HG02642 (cell line): ENCODE measurements at regions not wholly inside any gene's neighbourhood (a gene's known extent, or its start where the extent isn't known, plus 50 kb on each side); places are given as distances from the start of the nearest gene placed in this dataset.
"Not testable (repeated sequence)": the region's sequence is repeated elsewhere in the genome, so short reads cannot be mapped to it uniquely, and the experiment has no call there.

Source experiments
- ATAC-seq: cut with Tn5 transposase; IDR thresholded peaks from one replicate; pipeline ENCODE4 v1.9.1; 2021; ENCODE audit warnings: mild to moderate bottlenecking; ENCODE audit not compliant: unreplicated experiment, poor library complexity

DNA sequence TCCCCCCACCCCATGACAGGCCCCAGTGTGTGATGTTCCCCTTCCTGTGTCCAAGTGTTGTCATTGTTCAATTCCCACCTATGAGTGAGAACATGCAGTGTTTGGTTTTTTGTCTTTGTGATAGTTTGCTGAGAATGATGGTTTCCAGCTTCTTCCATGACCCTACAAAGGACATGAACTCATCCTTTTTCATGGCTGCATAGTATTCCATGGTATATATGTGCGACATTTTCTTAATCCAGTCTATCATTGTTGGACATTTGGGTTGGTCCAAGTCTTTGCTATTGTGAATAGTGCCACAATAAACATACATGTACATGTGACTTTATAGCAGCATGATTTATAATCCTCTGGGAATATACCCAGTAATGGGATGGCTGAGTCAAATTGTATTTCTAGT is 927.9 kb downstream of the PLA2G4A start:
- ATAC-seq: not testable (repeated sequence)

DNA sequence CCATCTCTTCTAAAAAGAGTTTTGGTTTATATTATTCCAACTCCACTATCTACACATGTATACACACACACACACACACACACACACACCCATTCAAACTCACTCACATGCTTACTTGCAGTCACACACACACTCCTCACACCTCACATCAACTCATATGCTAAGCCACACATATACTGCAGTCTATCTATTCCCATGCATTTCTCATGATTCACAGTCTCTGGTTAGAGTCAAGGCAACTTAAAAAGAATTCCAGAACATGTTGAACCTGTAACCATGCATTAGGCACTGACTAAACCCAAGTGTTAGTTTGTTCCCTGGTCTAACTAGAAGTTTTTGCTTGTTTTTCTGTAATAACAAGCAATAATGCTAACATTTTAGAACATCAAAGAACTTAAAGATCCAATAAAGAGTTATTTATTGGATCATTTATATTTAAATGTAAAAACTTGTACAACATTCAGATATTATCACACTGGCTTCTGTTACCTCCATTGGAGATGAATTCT is 931.1 kb downstream of the PLA2G4A start:
- no peak for ATAC-seq

DNA sequence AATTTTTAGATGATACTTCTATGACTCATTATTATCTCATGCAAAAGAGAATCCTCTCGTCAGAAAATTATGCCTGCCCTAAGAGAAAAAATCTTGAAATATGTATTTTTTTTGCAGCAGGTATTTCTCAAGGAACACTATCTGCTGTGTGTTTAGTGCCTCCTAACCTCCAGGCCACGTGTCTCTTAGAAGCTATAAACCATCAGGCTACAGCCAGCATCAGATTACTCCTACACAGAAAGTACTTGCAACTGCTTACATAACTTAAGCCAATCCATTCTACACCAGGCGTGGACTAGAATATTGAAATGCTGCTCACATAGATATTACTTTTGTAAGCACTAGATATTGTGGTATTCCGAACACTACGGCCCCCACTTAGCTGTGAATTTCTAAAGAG is 933.4 kb downstream of the PLA2G4A start:
- ATAC-seq: no peak

DNA sequence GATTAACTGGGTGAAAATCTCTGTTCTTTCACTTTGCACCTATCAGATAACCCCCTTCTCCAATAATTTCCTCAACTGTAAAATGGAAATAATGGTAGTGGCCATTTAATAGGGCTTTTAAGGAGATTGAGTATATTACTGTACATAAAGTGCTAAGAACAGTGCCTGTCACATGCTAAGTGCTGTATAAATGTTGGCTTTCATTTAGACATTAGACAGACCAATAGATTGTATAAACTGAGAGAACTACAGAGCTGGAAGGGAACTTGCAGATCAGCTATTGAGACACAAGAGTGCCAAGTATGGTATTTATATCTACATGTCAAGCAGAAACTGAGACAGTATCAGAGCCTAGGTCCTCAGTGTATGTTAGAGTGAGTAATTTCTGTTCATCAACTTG is 934.7 kb downstream of the PLA2G4A start:
- no peak for ATAC-seq

DNA sequence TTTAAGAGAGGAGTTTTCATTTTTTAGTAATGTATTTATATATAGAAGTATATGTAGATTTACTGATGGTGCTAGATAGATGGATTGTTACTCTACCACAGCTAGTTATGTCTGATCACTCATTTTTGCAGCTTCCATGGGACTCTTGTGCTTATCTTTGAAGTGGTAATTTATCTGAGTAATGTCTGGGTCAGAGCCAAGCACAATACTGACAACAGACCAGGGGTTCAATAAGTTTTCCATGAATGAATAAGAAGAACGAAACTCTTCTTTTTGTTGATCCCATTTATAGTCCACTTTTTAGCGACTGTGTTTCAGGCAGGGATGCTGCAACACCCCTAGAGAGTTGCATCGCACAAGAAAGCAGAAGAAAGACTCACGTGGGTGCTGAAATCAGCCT is 935.2 kb downstream of the PLA2G4A start:
- ATAC-seq: no peak

DNA sequence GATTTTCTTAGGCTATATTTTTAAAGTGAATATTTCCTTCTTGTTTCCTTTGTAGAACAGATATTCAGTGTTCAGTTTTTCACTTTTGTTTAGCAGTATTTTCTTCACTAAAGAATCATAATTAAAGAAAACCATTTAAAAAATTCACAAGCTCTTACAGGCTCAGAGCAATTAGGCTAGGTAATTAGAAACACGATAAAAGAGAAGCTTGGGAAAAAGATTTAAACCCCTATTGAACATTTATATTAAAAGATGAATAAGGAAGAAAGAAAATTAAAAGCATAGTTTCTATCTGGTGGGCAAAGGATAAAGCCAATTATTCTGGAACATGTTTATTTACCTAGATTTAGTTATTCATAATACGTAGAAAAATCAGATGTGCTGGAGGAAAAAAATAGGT is 942.6 kb downstream of the PLA2G4A start:
- ATAC-seq: no peak

DNA sequence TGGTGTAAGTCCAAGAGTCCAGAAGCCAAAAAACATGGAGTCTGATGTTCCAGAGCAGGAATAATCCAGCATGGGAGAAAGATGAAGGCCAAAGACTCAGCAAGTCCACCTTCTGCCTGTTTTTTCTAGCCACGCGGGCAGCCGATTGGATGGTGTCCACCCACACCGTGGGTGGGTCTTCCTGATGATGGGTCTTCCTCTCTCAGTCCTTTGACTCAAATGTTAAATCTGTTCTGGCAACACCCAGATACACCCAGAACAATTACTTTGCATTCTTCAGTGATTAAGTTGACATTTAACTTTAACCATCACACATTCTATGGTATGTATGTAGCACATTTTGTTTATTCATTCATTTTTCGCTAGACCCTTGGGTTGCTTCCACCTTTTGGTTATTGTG is 944.4 kb downstream of the PLA2G4A start:
- ATAC-seq: no peak

DNA sequence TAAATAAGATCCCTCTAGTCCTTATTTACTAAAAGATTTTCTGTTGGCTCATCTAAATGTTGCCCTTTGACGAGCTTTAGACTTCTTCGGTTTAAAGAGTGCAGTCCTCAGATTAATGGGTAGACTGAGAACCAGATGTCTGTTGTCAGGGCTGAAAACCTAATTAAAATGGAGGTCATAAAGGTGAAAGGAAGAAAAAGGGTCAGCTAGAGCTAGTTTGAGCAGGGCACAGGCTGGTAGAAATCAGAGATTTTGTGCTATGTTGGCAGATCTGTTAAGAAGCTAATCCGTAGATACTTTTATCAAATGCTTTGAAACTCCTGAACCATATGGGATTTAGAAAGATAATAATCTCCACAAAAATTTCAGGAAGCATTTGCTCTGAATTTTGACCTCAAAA is 959.0 kb downstream of the PLA2G4A start:
- no peak for ATAC-seq

DNA sequence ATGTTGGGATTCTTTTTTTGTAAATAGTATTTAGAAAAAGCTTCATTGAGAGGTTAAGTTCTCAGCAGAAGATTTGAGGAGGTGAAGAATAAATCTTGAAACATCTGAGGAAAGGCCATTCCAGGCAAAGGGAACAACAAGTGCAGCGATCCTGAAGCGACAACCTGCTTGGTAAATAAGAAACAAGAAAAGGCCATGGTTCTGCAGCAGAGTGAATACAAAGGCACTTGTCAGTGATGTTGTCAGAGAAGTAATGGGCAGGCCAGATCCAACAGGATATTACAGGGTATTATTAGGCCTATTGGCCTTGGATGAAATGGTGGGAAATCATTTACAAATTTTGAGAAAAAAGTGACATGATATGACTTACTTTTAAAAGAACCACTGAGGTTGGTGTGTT is 960.0 kb downstream of the PLA2G4A start:
- ATAC-seq: no peak

DNA sequence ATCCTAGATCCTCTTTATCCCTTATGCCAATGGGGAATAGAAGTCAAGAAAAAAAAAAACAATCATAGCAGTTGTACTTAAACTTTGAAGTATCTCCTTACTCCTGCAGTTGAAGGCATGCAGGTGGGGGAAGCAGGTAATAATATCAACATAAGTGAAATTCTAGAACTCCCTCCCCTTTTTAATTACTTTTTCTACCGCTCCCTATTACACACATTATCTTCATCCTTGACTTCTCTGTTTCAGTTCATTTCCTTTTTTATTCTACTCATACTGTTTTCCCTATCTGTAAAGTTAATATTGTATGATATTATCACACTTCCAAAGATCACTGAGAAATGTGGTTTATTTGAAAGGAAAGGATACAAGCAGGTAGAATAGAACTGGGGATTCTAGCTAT is 962.0 kb downstream of the PLA2G4A start:
- no peak for ATAC-seq

DNA sequence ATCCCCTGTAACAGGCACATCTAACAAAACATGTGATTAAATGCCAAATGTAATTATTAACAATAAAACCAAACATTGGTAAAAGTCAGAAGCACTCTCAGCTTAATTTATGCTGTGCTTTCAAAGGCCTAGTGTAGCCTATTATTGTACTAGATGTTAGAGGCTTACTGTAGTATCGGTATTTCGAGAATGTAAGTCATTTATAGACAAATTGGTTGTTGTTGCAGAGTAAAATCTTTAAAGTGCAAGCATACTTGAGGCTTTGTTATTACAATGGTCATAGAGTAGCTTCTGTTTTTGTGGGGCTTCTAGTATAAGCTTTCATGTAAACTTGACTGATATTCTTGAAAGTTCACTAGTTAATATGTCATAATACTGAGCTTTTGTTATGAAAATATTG is 965.8 kb downstream of the PLA2G4A start:
- no peak for ATAC-seq

DNA sequence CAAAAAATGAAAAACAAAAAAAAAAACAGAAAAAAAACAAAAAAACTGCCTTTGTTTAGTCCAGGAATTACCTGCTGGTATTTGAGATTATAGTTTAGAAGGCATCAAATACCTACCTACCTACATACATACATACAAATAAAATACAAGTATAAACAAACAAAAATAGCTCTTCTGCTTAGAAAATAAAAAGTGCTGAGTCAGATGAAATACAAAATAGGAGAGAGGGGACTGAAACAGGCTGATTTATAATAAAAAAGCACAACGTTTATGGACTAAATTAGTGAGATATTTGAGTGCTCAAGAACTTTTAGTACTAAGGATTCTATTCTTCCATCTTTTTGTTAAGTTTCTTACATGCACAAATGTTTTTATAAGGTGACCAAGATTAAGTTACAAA is 980.8 kb downstream of the PLA2G4A start:
- ATAC-seq: no peak

DNA sequence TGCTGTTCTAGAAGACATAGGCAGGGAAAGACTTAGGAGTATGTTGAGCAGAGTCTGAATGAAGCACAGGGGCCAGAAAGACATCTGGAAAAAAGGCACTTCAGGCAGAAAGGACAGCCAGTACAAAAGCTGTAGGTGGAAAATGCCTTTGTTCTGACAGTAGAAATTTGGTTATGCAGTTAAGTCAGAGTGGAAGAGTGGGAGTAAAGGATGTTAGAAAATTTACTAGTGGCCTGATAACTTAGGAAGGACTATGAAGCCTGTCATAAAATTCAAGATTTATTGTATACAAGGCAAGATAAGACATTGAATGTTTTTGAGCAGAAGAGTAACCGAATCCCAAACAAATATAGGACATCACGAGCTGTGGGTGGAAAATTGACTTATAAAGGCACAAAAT is 987.9 kb downstream of the PLA2G4A start:
- ATAC-seq: no peak

DNA sequence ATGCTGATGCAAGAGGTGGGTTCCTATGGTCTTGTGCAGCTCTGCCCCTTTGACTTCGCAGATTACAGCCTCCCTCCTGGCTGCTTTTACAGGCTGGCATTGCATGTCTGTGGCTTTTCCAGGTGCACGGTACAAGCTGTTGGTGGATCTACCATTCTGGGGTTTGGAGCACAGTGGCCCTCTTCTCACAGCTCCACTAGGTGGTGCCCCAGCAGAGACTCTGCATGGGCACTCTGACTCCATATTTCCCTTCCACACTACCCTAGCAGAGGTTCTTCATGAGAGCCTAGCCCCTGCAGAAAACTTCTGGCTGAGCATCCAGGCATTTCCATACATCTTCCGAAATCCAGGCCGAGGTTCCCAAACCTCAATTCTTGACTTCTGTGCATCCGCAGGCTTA is 989.0 kb downstream of the PLA2G4A start:
- no peak for ATAC-seq

DNA sequence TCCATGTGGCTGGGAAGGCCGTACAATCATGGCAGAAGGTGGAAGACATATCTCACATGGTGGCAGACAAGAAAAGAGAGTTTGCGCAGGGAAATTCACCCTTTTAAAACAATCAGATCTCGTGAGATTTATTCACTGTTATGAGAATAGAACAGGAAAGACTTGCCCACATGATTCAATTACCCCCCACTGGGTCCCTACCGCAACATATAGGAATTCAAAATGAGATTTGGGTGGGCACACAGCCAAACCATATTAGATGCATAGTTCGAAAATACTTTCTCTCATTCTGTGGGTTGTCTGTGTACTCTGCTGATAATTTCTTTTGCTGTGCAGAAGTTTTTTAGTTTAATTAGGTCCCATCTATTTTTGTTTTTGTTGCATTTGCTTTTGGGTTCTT is 990.3 kb downstream of the PLA2G4A start:
- ATAC-seq: no peak

DNA sequence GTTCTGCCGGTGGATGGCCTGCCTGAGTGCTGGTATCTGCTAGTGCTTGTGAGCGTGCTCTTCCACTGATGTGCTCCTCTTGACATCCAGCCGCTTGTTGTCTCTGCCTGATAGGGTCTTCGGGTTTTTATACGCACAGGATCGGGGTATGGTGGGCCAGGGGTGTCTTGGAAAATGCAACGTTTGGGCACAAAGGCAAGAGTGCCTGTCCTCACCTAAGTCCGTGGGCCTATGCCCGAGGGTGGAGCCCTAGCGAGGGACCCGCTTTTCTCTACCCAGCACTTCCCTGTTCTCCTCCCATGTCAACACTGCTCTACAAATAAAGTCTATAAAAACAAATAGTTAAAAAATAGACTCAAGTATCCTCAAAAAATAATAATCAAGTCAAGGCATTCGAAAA is 1007.8 kb downstream of the PLA2G4A start:
- no peak for ATAC-seq

DNA sequence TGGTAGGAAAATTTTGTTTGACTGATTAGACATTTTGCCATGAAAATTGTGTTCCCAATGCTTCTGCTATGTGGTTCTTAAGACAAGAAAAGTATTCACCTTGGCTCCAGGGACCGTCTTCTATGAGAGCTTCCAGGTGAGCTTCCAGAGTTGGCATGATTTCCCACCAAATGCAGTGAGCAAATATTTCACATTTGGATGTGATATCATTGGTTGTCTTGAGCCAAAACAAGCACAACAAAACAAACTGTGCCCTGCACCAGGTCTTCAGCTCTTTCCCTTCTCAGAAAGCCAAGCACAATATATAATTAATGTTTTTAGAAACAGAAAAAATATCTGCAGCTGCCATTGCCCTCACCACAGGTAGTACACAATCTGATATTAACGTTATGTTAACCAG is 1009.0 kb downstream of the PLA2G4A start:
- ATAC-seq: no peak

DNA sequence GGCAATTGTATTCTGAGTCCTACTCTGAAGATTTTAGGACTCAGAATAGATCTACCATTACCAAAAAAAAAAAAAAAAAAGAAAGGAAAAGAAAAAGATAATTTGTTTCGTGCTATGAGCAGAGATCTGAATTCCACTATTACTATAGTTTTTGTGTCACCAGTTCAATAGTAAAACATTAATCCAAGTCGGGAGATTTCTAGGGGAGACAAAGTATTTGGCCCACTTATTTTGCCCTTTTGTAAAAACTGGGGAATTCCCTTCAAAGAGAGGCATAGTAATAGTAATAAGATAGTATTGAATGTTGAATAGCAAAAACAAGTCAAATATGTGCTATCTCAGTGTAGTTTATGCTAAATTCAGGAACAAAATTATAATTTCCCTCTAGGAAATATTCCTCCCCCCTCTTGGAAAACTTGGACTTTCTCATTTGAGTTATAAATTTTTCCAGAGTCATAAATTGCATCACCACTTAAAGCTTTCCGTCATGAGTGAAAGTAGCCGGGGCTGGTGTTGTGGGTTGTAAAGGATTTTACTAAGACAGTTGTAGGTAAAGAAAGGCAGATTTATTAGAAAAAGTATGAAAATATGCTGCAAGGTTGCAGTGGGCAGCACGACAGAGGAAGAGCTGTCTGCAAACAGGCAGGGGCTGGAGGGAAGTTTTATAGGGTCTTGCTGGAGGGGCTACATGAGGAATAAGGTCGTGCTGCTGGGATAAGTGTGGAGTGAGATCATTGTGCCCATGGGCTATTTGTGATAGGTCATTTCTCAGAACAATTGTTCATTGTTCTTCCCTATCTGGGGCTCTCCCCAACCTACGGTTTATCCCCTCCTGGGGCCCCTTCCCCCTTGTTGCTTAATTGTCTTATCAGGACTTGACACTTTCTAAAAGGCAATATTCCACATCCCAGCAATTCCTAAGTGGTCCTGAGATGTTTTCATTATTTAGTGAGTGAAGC is 1009.9 kb downstream of the PLA2G4A start:
- no peak for ATAC-seq

DNA sequence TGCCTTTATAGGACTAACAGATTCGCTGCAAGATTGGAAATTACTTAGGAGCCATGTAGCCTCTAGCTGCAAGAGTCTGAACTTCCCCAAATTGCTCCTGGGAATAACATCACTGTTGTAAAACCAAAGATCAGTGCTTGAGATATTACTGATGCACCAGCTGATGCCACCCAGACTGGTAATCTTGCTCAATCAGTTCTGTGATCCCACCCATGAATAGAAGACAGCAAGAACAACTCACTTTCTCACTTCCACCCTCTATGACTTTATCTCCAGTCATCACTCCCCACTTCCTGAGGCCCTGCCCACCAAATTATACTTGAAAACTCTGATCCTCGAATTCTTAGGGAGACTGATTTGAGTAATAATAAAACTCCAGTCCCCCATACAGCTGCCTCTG is 1011.1 kb downstream of the PLA2G4A start:
- no peak for ATAC-seq

DNA sequence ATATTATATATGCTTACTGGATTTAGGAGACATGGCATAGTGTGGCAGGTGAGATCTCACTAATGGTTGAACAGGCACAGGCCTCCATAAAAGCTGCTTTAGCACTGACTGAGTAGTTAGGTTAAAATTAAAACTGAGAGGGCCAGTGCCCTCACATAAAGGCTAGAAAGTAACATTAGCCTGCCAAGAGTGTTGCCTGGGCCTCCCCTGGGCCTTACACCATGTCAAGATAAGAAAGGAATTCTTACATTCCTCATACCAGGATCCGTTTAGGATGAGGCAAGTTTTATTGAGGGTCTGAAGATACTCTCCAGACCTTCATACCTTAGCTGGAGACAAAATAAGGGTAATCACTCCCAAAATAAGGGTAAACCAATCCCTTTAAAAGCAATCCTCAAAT is 1011.8 kb downstream of the PLA2G4A start:
- no peak for ATAC-seq

DNA sequence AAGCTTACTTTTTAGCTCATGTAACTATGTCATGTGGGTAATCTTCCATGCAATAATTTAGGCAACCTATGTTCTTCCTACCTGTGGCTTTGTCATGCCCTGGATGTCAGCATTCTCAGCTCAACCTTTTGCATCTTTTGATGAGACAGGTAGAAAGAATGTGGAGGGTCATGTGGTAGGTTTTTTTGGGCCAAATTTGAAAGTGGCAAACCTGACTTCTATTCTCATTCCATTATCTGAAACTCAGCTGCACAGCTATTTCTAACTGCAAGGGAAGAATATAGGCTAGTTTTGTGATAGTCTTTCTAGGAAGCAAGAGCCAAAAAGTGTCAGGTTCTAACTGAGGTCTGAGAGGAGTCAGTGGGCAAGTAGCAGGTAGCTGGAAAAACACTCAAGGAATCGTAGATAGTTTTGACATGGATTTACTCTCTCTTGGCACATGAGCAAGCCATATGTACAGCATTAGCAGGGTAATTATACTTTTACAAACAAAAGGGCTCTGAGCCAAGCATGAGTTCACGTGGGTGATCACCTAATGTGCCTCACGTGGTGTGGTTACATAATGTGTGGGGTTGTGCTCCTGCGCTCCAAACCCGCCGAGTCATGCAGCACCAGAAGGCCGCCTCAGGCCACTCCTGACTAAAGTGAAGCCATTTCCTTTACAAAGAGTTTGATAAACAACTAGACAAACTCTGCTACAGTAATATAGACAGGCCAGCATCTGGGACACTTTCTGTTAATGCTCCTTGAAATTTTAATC is 1013.8 kb downstream of the PLA2G4A start:
- no peak for ATAC-seq
